GM12865 (cell line): ENCODE measurements at regions not wholly inside any gene's neighbourhood (a gene's known extent, or its start where the extent isn't known, plus 50 kb on each side); places are given as distances from the start of the nearest gene placed in this dataset.

Experiments used
- DNase-seq: peaks from one replicate; pipeline ENCODE4 v3.0.0; 2010; ENCODE audit warnings: low read depth
- H3K4me3 ChIP-seq: 2 replicates; pipeline ENCODE4 v1.5.1; 2011; ENCODE audit warnings: mild to moderate bottlenecking, low read depth, low read length, control low read depth
- CTCF ChIP-seq: IDR thresholded peaks from 2 replicates; pipeline ENCODE4 v1.5.1; 2011; ENCODE audit warnings: low read length, control low read depth, low read depth, inconsistent platforms; ENCODE audit not compliant: insufficient read depth; ENCODE audit errors: missing control alignments

DNA sequence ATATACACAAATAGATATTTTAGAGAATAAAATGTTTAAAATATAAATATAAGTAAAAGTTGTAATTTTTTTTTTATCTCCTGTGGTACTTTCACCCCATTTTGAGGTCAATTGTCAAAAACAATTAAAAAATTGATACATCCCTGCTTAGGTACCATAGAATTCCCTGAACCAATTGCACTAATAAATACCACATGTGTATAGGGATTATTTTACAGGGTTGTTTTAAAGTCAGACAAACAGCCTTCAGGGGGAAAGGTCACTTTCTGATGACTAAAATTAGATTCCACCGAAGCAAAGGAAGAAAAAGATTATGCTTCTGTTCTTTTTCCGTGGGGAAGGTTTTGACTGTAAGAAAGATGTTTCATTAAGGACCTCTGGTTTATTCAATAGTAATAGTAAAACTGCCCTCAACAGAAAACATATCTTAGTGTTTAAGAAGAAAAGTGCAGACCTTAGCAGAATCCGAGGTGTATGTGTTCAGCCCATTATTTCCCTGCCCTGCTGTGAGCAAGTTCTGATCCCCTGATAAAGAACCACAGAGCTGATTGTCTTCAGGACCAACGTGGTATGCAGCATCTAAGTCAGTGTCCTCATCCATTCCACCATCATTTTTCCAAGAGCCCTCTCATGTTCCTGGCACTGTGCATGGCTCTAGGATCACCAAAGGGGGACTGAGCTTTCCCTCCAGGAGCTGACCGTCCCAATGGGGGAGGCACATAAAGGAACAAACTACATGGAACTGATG is 132.9 kb upstream of the IL12A start:
- H3K4me3 ChIP-seq, result no peak overlapping the region
- no peak for TF ChIP-seq CTCF
- DNase-seq, result no peak

- TF ChIP-seq CTCF, result no peak
Measured at GRCh38 chr3:159856590-159857104, 132.0 kb upstream of the IL12A start.

DNA sequence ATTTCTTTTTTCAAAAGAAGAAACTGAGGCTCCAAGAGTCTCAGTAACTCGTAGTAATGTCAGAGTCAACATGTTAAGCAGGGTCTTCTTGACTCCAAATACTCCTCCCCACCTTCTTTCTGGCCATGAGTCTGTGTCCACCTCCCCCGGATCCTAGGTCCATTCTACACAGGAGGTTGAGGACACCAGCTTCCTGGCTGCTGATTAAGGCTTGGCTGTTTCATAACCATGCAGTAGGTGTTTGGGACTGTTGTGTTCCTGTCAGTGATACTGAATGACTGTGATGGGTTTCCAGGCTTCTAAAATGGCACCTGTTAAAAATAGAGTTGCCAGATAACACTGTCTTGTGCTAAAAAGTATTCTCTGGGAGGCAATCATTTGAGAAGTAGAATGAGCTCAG is 130.8 kb upstream of the IL12A start:
- no peak overlapping the region for H3K4me3 ChIP-seq
- DNase-seq, result no peak
- TF ChIP-seq CTCF, result no peak

More at GRCh38 chr3:159856590-159857104, 132.0 kb upstream of the IL12A start:
- no peak overlapping the region for H3K4me3 ChIP-seq
- no peak for DNase-seq

GRCh38 chr3:159858650-159859049 is 130.0 kb upstream of the IL12A start:
- no peak overlapping the region for H3K4me3 ChIP-seq
- no peak for TF ChIP-seq CTCF
- no peak for DNase-seq

- H3K4me3 ChIP-seq, result no peak overlapping the region
- no peak for TF ChIP-seq CTCF
- no peak for DNase-seq
Measured at GRCh38 chr3:159859424-159859823, 129.2 kb upstream of the IL12A start.

DNA sequence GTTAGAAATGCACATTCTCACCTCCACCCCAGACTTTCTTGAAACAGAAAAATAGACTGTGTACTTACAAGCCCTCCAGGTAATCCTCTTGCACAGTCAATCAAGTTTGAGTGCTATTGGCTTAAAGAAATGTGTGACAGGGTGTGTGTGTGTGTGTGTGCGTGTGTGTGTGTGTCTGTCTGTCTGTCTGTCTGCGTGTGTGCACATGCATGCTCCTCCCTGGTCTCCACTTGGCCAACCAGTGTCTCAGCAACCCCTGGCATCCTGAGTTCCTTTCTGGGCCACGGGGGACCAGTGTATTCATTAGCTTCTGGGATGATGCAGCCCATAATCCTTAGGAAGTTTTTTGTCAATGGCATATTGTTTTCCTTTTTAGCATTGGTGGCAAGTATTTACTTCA is 128.8 kb upstream of the IL12A start:
- no peak for DNase-seq
- no peak for TF ChIP-seq CTCF
- H3K4me3 ChIP-seq, result no peak overlapping the region
